OCI-LY1 (cell line): ENCODE measurements at regions not wholly inside any gene's neighbourhood (a gene's known extent, or its start where the extent isn't known, plus 50 kb on each side); places are given as distances from the start of the nearest gene placed in this dataset.

ENCODE experiments used
- EZH2 ChIP-seq: fragments of 200-600 bp; sonication (generic), shearing (Covaris generic); IDR thresholded peaks from 2 replicates; pipeline ENCODE4 v1.8.0; 2017; ENCODE audit warnings: borderline replicate concordance, mixed run types, mild to moderate bottlenecking, antibody characterized with exemption, low read length, moderate library complexity, mixed read lengths
- TF ChIP-seq, protein P1 (sequence below): fragments of 200-600 bp; sonication (generic), shearing (Covaris generic); IDR thresholded peaks from 2 replicates; pipeline ENCODE4 v1.5.1; 2017; ENCODE audit warnings: mild to moderate bottlenecking, antibody characterized with exemption, low read length, moderate library complexity, mixed read lengths

DNA sequence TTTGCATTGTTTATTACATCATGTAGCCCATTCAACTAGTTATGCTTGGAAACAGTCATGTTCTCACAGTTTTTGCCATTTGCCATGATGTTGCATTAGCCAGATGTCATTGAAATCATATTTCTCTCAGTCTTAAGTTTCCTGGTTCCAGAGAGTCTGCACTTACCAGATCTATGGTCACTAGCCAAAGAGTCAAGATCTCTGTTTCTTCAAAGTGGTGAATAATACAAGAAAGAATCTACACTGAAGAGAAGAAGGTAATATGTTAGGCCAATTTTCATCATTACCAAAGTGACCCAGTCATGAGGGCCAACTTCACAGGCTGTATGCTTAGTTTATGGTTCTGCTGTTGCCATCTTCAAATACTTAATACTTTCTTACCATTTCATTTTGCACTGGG, 89.0 kb upstream of the PHYHIPL start:
- TF ChIP-seq, protein P1, sequence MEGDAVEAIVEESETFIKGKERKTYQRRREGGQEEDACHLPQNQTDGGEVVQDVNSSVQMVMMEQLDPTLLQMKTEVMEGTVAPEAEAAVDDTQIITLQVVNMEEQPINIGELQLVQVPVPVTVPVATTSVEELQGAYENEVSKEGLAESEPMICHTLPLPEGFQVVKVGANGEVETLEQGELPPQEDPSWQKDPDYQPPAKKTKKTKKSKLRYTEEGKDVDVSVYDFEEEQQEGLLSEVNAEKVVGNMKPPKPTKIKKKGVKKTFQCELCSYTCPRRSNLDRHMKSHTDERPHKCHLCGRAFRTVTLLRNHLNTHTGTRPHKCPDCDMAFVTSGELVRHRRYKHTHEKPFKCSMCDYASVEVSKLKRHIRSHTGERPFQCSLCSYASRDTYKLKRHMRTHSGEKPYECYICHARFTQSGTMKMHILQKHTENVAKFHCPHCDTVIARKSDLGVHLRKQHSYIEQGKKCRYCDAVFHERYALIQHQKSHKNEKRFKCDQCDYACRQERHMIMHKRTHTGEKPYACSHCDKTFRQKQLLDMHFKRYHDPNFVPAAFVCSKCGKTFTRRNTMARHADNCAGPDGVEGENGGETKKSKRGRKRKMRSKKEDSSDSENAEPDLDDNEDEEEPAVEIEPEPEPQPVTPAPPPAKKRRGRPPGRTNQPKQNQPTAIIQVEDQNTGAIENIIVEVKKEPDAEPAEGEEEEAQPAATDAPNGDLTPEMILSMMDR: no peak
- TF ChIP-seq EZH2: no peak
